Transverse colon (tissue), 4 donors: ENCODE measurements at regions not wholly inside any gene's neighbourhood (a gene's known extent, or its start where the extent isn't known, plus 50 kb on each side); places are given as distances from the start of the nearest gene placed in this dataset.

Experiments
- DNase-seq: peaks from one replicate; pipeline ENCODE4 v3.0.0-alpha.2; 2019
- H3K27ac ChIP-seq, 4 donors: fragments of 200-600 bp; sonication (generic); 2 replicates each; pipeline ENCODE4 v1.5.1; 2016 to 2018; ENCODE audit warnings: inconsistent platforms in 4 of 4
- H3K27me3 ChIP-seq: fragments of 200-600 bp; sonication (generic); 2 replicates; pipeline ENCODE4 v1.5.1; 2017; ENCODE audit warnings: inconsistent platforms
- H3K36me3 ChIP-seq, 4 donors: fragments of 200-600 bp; sonication (generic); 2 replicates each; pipeline ENCODE4 v1.5.1; 2017 to 2019; ENCODE audit warnings: inconsistent platforms in 4 of 4
- H3K4me1 ChIP-seq, 4 donors: fragments of 200-600 bp; sonication (generic); 2 replicates each; pipeline ENCODE4 v1.5.1; 2017 to 2020; ENCODE audit warnings: inconsistent platforms in 4 of 4
- H3K4me3 ChIP-seq, 4 donors: fragments of 200-600 bp; sonication (generic); 1 replicate in 1 of 4; 2 replicates in 3 of 4; pipeline versions ENCODE4 v1.5.1 to v1.6.1; 2017 to 2019; ENCODE audit warnings: inconsistent platforms in 4 of 4
- H3K9me3 ChIP-seq, 2 donors: fragments of 200-600 bp; sonication (generic); 2 replicates each; pipeline ENCODE4 v1.5.1; 2017 to 2019; ENCODE audit warnings: inconsistent platforms in 2 of 2
- CTCF ChIP-seq, 5 experiments: fragments of 200-600 bp in 3 of 5; fragments of 450-650 bp in 2 of 5; sonication (generic) in 3 of 5; IDR thresholded peaks; 1 replicate in 2 of 5; 2 replicates in 3 of 5; pipeline ENCODE4 v1.5.1; 2016 to 2017; ENCODE audit warnings: antibody characterized with exemption in 5 of 5, inconsistent platforms in 3 of 5, mild to moderate bottlenecking in 2 of 5, moderate library complexity in 1 of 5
- EP300 ChIP-seq: sonication (generic); formaldehyde crosslinking; IDR thresholded peaks from one replicate; pipeline ENCODE4 v1.6.1; 2017; ENCODE audit warnings: antibody characterized with exemption, low read depth
- POLR2A ChIP-seq: fragments of 450-650 bp; IDR thresholded peaks from one replicate; pipeline ENCODE4 v1.6.1; 2016; ENCODE audit warnings: antibody characterized with exemption, mild to moderate bottlenecking, moderate library complexity
- POLR2AphosphoS5 ChIP-seq, 3 donors: sonication (generic); formaldehyde crosslinking; IDR thresholded peaks; one replicate each; pipeline ENCODE4 v1.6.1; 2016; ENCODE audit warnings: antibody characterized with exemption in 3 of 3
- WGBS, 2 donors: methylation state at CpG; one replicate each; pipeline ENCODE4 v1.1.5; 2018; ENCODE audit warnings: low coverage in 1 of 2; 5-methylcytosine and 5-hydroxymethylcytosine counted together
- in situ Hi-C, 4 donors: fragments of 200-750 bp; cut with MboI; loops; one replicate each; pipeline versions ENCODE4 v1.15.0 to v1.15.1; 2017; ENCODE audit warnings: low sequenced_read_pairs in 3 of 4, low pct_ligation_motif_present in 1 of 4, low pct_unique_long_range_greater_than_20kb in 1 of 4
- intact Hi-C: fragments of 100-400 bp; cut with DNase I; formaldehyde crosslinking; loops from one replicate; pipeline ENCODE4 v1.15.1; 2023; ENCODE audit warnings: low total_unique reads

- Histone ChIP-seq H3K27ac (no peak overlapping the region), H3K27me3 (no peaks in the 10 kb centered on the region), H3K9me3 (no peaks in the 10 kb centered on the region), H3K4me1 (no peaks in the 10 kb centered on the region), H3K36me3 (no peaks in the 10 kb centered on the region), H3K4me3 (no peak overlapping the region)
- intact Hi-C loops (no loop called here), in situ Hi-C loops (no loop called here)
- TF ChIP-seq POLR2A (no peak), CTCF (IDR thresholded peaks at IDR 0.05) (no peak), EP300 (no peak), POLR2AphosphoS5 (IDR thresholded peaks at IDR 0.05) (no peak)
- DNase-seq, result no peak
- 76 to 83% methylated on average over 8 to 14 of the region's 14 CpGs for WGBS, 2 donors
These were observed 901.5 kb downstream of the TBC1D22A start for GRCh38 chr22:47663615-47664605.

GRCh38 chr22:47659467-47660223 is 897.2 kb downstream of the TBC1D22A start:
- 32% methylated on average over 3 of the region's 3 CpGs; no CpG with 5 or more reads in 1 of the 2 donors for WGBS, 2 donors
- H3K36me3 ChIP-seq, result no peaks in the 10 kb centered on the region
- H3K4me3 ChIP-seq, result no peak overlapping the region
- no peaks in the 10 kb centered on the region for H3K9me3 ChIP-seq
- in situ Hi-C loops, result no loop called here
- DNase-seq, result no peak
- intact Hi-C loops, result no loop called here
- H3K4me1 ChIP-seq, result no peaks in the 10 kb centered on the region
- TF ChIP-seq CTCF (IDR thresholded peaks at IDR 0.05) (no peak), POLR2AphosphoS5 (IDR thresholded peaks at IDR 0.05) (no peak), EP300 (no peak), POLR2A (no peak)
- H3K27ac ChIP-seq, result no peak overlapping the region
- no peaks in the 10 kb centered on the region for H3K27me3 ChIP-seq

- in situ Hi-C loops, result no loop called here
- Histone ChIP-seq H3K27me3 (no peaks in the 10 kb centered on the region), H3K4me3 (no peak overlapping the region), H3K9me3 (no peaks in the 10 kb centered on the region), H3K36me3 (no peaks in the 10 kb centered on the region), H3K27ac (no peak overlapping the region), H3K4me1 (no peaks in the 10 kb centered on the region)
- DNase-seq, result no peak
- 75 to 81% methylated on average over 3 to 5 of the region's 5 CpGs for WGBS, 2 donors
- intact Hi-C loops, result no loop called here
- no peak for TF ChIP-seq EP300
- TF ChIP-seq POLR2AphosphoS5 (IDR thresholded peaks at IDR 0.05), result no peak
- TF ChIP-seq POLR2A, result no peak
These were observed 895.7 kb downstream of the TBC1D22A start for GRCh38 chr22:47658182-47658581.

GRCh38 chr22:47657224-47657623 is 894.8 kb downstream of the TBC1D22A start:
- in situ Hi-C loops, result no loop called here
- WGBS, 2 donors, result 47% methylated on average over 6 of the region's 6 CpGs; no CpG with 5 or more reads in 1 of the 2 donors
- no peak for DNase-seq

More at GRCh38 chr22:47657224-47657623, 894.8 kb downstream of the TBC1D22A start:
- H3K9me3 ChIP-seq, result no peaks in the 10 kb centered on the region
- TF ChIP-seq POLR2A, result no peak
- no peak for TF ChIP-seq CTCF (IDR thresholded peaks at IDR 0.05)
- H3K4me1 ChIP-seq, result no peaks in the 10 kb centered on the region
- no peaks in the 10 kb centered on the region for H3K27me3 ChIP-seq
- H3K4me3 ChIP-seq, result no peak overlapping the region
- no peaks in the 10 kb centered on the region for H3K36me3 ChIP-seq
- intact Hi-C loops, result no loop called here
- H3K27ac ChIP-seq, result no peak overlapping the region
